ENCODE measurements at regions not wholly inside any gene's neighbourhood (a gene's known extent, or its start where the extent isn't known, plus 50 kb on each side); places are given as distances from the start of the nearest gene placed in this dataset.
"Not testable (repeated sequence)": the region's sequence is repeated elsewhere in the genome, so short reads cannot be mapped to it uniquely, and the experiment has no call there.

- no peak for DNase-seq
These were observed 286.1 kb upstream of the HNRNPA3 start for GRCh38 chr2:176926453-176926852.

DNA sequence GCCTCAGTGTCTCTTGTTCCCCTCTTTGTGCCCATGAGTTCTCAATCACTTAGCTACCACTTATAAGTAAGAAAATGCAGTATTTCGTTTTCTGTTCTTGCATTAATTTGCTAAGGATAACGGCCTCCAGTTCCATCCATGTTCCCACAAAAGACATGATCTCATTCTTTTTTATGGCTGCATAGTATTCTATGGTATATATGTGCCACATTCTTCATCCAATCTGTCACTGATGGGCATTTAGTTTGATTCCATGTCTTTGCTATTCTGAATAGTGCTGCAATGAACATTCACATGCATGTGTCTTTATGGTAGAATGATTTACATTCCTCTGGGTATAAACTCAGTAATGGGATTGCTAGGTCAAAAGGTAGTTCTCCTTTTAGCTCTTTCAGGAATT, 283.2 kb upstream of the HNRNPA3 start:
- not testable (repeated sequence) for DNase-seq

DNA sequence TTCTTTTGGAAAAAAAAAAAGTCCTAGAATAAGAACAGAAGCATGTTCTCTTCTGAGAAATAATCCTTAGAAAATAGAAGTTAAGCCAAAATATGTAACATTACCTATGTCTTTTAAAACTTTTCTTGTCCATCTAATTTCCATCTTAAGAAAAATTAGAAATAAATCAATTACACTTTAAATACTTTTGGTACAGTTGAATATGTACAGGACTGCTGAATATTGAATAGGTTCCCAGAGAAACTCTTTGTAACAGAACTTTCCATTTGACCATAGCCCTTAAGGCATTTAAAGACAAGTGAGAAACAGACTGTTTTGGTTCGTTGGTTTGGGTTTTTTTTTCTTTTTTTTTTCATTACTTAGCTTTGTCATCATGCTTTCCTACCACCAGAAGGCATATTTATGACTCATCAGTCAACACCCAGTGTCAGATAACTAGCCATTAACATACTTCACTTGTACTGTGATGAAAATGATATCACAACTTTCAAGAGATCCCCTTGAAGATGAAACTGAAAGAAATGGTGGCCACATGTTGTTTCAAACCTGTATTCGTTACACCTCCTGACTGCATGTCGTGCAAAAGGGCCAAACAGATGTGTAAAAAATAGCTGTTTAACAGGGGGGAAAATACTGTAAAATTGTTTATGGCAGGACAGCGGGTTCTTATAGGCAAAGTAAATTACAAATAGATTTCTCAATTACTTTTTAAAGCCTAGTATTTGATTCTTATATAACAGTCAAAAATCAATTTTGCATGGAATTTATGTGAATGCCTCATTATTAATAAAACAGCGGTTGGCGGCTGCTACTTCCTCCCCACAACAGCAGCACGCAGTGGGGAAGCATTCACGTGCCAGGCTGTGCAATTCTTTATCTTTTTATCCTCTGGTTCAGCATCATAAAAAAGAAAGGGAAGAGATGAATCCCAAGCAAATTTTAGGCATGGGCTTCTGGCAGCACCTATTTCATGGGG, 280.7 kb upstream of the HNRNPA3 start:
- no peak for DNase-seq

- DNase-seq: no peak
These were observed 278.5 kb upstream of the HNRNPA3 start for GRCh38 chr2:176934131-176934530.

- peak; percentile 22 for DNase-seq
These were observed 277.7 kb upstream of the HNRNPA3 start for GRCh38 chr2:176934869-176935415.

GRCh38 chr2:176935543-176936102, 277.0 kb upstream of the HNRNPA3 start:
- DNase-seq: no peak

GRCh38 chr2:176936410-176936809, 276.2 kb upstream of the HNRNPA3 start:
- DNase-seq: no peak

DNA sequence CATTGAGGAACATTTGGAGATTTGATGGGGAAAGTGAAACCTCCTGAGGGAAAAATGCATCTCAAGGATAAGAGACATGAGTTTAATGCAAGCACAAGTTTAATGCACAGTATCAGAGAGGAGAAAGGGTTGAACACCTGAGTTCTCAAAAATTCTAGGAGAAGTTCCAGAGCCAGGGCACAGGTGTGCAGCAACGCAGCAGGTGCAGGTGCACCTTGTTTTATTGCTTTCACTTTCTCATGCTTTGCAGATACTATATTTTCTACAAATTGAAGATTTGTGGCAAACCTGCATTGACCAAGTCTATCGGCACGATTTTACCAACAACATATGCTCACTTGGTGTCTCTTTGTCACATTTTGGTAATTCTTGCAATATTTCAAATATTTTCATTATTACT, 267.6 kb upstream of the HNRNPA3 start:
- DNase-seq: no peak

- DNase-seq: no peak
These were observed 264.8 kb upstream of the HNRNPA3 start for GRCh38 chr2:176947754-176948153.

DNA sequence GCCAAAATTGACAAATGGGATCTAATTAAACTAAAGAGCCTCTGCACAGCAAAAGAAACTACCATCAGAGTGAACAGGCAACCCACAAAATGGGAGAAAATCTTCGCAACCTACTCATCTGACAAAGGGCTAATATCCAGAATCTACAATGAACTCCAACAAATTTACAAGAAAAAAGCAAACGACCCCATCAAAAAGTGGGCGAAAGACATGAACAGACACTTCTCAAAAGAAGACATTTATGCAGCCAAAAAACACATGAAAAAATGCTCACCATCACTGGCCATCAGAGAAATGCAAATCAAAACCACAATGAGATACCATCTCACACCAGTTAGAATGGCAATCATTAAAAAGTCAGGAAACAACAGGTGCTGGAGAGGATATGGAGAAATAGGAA, 261.4 kb upstream of the HNRNPA3 start:
- not testable (repeated sequence) for DNase-seq

- no peak for DNase-seq
These were observed 255.8 kb upstream of the HNRNPA3 start for GRCh38 chr2:176956791-176957190.

DNA sequence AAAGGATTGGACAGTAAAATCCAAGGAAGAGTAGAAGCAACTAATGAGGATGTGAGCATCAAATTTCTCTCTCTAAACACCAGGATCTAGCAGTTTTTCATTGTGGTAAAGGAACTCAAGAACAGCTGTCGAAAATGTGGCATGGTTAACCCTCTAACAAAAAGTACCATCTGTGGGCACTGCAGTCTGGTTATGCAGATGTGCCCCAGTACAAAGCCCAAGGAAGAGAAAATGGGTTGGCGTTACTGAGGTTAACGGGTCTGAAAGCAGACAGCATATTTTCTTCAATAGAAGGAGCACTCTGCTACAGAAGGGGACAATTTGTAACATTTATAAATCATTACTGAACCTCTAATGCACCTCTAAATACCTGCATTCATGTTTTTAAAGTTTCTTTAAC, 253.0 kb upstream of the HNRNPA3 start:
- no peak for DNase-seq

- no peak for DNase-seq
These were observed 252.5 kb upstream of the HNRNPA3 start for GRCh38 chr2:176960061-176960460.

- no peak for DNase-seq
These were observed 251.7 kb upstream of the HNRNPA3 start for GRCh38 chr2:176960736-176961520.

GRCh38 chr2:176961775-176962619, 250.6 kb upstream of the HNRNPA3 start:
- DNase-seq: no peak

GRCh38 chr2:176963568-176964287, 248.9 kb upstream of the HNRNPA3 start:
- DNase-seq: no peak

DNA sequence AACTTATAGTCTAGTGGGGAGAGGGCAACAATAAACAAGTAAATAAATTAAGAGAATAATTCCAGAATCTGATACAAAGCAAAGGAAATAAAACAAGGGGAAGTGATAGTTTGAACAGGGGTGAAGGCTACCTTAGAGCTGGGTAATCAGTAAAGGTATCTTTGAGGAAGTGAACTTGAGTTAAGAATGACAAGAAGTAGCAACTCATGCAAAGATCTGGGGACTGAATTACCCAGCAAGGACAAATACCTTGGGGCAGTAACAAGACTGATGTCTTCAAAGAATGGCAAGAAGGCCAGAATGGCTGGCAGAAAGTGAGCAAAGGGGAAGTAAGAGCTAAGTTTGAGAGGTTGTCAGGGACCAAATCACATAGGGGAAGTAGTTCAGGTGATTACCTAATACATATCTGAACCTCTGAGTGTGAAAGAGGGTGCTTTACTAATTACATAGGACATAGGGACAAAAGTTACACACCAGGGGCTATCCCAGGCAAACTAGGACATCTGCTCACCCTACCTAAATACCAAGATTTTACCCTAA, 244.6 kb upstream of the HNRNPA3 start:
- DNase-seq: no peak

- DNase-seq: no peak
These were observed 242.8 kb upstream of the HNRNPA3 start for GRCh38 chr2:176969642-176970359.

- no peak for DNase-seq
These were observed 235.6 kb upstream of the HNRNPA3 start for GRCh38 chr2:176976736-176977685.
